Liver (tissue), 7 donors: ENCODE measurements at regions not wholly inside any gene's neighbourhood (a gene's known extent, or its start where the extent isn't known, plus 50 kb on each side); places are given as distances from the start of the nearest gene placed in this dataset.

ENCODE experiments used
- DNase-seq: peaks from one replicate; pipeline ENCODE4 v3.0.0-alpha.2; 2017; ENCODE audit warnings: low spot score
- H3K27ac ChIP-seq, 2 donors: one replicate each; pipeline ENCODE4 v1.7.0; 2013; ENCODE audit warnings: inconsistent platforms in 2 of 2, low read length in 2 of 2, control low read depth in 1 of 2, low read depth in 1 of 2, mild to moderate bottlenecking in 1 of 2
- H3K27me3 ChIP-seq, 4 donors: one replicate each; pipeline versions ENCODE4 v1.6.1 to v1.7.0; 2013; ENCODE audit warnings: low read length in 3 of 4, inconsistent platforms in 1 of 4, mild to moderate bottlenecking in 1 of 4, moderate library complexity in 1 of 4; ENCODE audit not compliant: control insufficient read depth in 4 of 4, insufficient read depth in 4 of 4
- H3K36me3 ChIP-seq, 4 donors: one replicate each; pipeline versions ENCODE4 v1.6.1 to v1.7.0; 2013; ENCODE audit warnings: low read length in 3 of 4, mild to moderate bottlenecking in 3 of 4, low read depth in 1 of 4, moderate library complexity in 1 of 4; ENCODE audit not compliant: control insufficient read depth in 4 of 4, insufficient read depth in 3 of 4
- H3K4me1 ChIP-seq, 4 donors: one replicate each; pipeline versions ENCODE4 v1.6.1 to v1.7.0; 2013; ENCODE audit warnings: low read length in 3 of 4, mild to moderate bottlenecking in 3 of 4, moderate library complexity in 1 of 4; ENCODE audit not compliant: control insufficient read depth in 4 of 4, insufficient read depth in 4 of 4
- H3K4me3 ChIP-seq, 3 donors: one replicate each; pipeline versions ENCODE4 v1.6.1 to v1.7.0; 2013; ENCODE audit warnings: low read length in 3 of 3, control low read depth in 1 of 3, low read depth in 1 of 3, mild to moderate bottlenecking in 1 of 3
- H3K9ac ChIP-seq, 2 donors: one replicate each; pipeline ENCODE4 v1.7.0; 2013; ENCODE audit warnings: low read length in 2 of 2, mild to moderate bottlenecking in 2 of 2, moderate library complexity in 2 of 2, control low read depth in 1 of 2, low read depth in 1 of 2
- H3K9me3 ChIP-seq, 4 donors: one replicate each; pipeline versions ENCODE4 v1.6.1 to v1.7.0; 2013; ENCODE audit warnings: low read length in 3 of 4; ENCODE audit not compliant: control insufficient read depth in 4 of 4
- EGR1 ChIP-seq, 2 donors: IDR thresholded peaks; 2 replicates each; pipeline ENCODE4 v1.6.1; 2016 to 2018; ENCODE audit warnings: antibody characterized with exemption in 2 of 2, low read depth in 2 of 2
- FOXA1 ChIP-seq: IDR thresholded peaks from 2 replicates; pipeline ENCODE4 v1.6.1; 2016; ENCODE audit warnings: antibody characterized with exemption
- FOXA2 ChIP-seq: IDR thresholded peaks from 2 replicates; pipeline ENCODE4 v1.6.1; 2016; ENCODE audit warnings: antibody characterized with exemption
- HNF4A ChIP-seq, 2 donors: conservative IDR thresholded peaks; 2 replicates each; pipeline ENCODE4 v1.6.1; 2016; ENCODE audit warnings: antibody characterized with exemption in 2 of 2, mild to moderate bottlenecking in 2 of 2
- HNF4G ChIP-seq: IDR thresholded peaks from 2 replicates; pipeline ENCODE4 v1.6.1; 2016; ENCODE audit warnings: antibody characterized with exemption
- JUND ChIP-seq, 2 donors: IDR thresholded peaks; 2 replicates each; pipeline ENCODE4 v1.6.1; 2016; ENCODE audit warnings: antibody characterized with exemption in 2 of 2
- NR2F2 ChIP-seq: IDR thresholded peaks from 2 replicates; pipeline ENCODE4 v1.6.1; 2016; ENCODE audit warnings: antibody characterized with exemption
- RAD21 ChIP-seq, 2 donors: IDR thresholded peaks; 2 replicates each; pipeline ENCODE4 v1.6.1; 2016; ENCODE audit warnings: antibody characterized with exemption in 2 of 2, mild to moderate bottlenecking in 2 of 2
- REST ChIP-seq: IDR thresholded peaks from 2 replicates; pipeline ENCODE4 v1.6.1; 2016; ENCODE audit warnings: antibody characterized with exemption, mild to moderate bottlenecking
- RXRA ChIP-seq, 2 donors: IDR thresholded peaks; 2 replicates each; pipeline ENCODE4 v1.6.1; 2017 to 2018; ENCODE audit warnings: antibody characterized with exemption in 2 of 2, mild to moderate bottlenecking in 1 of 2
- SP1 ChIP-seq: IDR thresholded peaks from 2 replicates; pipeline ENCODE4 v1.6.1; 2018; ENCODE audit warnings: antibody characterized with exemption, mild to moderate bottlenecking
- TAF1 ChIP-seq: conservative IDR thresholded peaks from 2 replicates; pipeline ENCODE4 v1.6.1; 2016; ENCODE audit warnings: antibody characterized with exemption, mild to moderate bottlenecking
- YY1 ChIP-seq: IDR thresholded peaks from 2 replicates; pipeline ENCODE4 v1.6.1; 2016; ENCODE audit warnings: antibody characterized with exemption, mild to moderate bottlenecking
- ZBTB33 ChIP-seq: IDR thresholded peaks from 2 replicates; pipeline ENCODE4 v1.6.1; 2016; ENCODE audit warnings: antibody characterized with exemption
- WGBS: extraction: QIAGEN DNeasy Blood & Tissue Kit; methylation state at CpG from one replicate; pipeline ENCODE4 v1.1.7; 2013; 5-methylcytosine and 5-hydroxymethylcytosine counted together
- TF ChIP-seq, protein P1 (sequence below): IDR thresholded peaks from 2 replicates; pipeline ENCODE4 v1.6.1; 2016; ENCODE audit warnings: antibody characterized with exemption
- TF ChIP-seq, protein P2 (sequence below): IDR thresholded peaks from 2 replicates; pipeline ENCODE4 v1.6.1; 2016; ENCODE audit warnings: antibody characterized with exemption
- donor health status: healthy.
- donor health status: healthy.
- donor health status: healthy.
- donor health status: healthy.

DNA sequence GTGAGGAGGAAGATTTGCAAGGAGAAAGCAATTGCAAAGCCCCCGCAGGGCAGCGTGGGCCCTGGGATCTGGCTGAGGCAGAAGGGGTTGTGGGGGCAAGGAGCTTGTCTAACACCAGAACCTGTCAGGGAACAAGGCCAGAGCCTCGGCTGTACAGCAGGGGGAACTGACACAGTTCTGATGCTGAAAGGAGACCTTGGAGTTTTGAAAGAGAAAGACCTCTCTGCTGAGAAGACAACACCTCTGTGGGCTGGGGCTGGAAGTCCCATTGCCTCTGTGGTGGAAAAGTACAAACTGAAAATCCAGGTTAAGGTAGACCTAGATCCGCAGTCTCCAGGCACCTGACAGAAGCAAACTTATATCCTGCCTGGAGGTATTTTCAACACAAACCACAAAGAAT is 86.9 kb upstream of the CST7 start:
- no peak for DNase-seq
- TF ChIP-seq RXRA (IDR thresholded peaks at IDR 0.05) (no peak), HNF4G (no peak)
- TF ChIP-seq, protein P1, sequence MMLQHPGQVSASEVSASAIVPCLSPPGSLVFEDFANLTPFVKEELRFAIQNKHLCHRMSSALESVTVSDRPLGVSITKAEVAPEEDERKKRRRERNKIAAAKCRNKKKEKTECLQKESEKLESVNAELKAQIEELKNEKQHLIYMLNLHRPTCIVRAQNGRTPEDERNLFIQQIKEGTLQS: no peak
- no peak overlapping the region for H3K27ac ChIP-seq
- WGBS: 82% methylated on average over 4 of the region's 4 CpGs
- H3K4me3 ChIP-seq: no peak overlapping the region
- H3K9me3 ChIP-seq: peaks cover 3 to 11% (median 5%) of the 10 kb centered on the region in 4 donors
- H3K9ac ChIP-seq: no peak overlapping the region
- H3K4me1 ChIP-seq: no peaks in the 10 kb centered on the region
- no peaks in the 10 kb centered on the region for H3K36me3 ChIP-seq
- H3K27me3 ChIP-seq: no peaks in the 10 kb centered on the region

- H3K27me3 ChIP-seq: no peaks in the 10 kb centered on the region
- no peak for DNase-seq
- H3K9me3 ChIP-seq: peaks cover 3 to 11% (median 5%) of the 10 kb centered on the region in 4 donors
- no peaks in the 10 kb centered on the region for H3K4me1 ChIP-seq
- no peak overlapping the region for H3K9ac ChIP-seq
- H3K36me3 ChIP-seq: no peaks in the 10 kb centered on the region
- 56% methylated on average over 6 of the region's 6 CpGs for WGBS
- H3K27ac ChIP-seq: no peak overlapping the region
- TF ChIP-seq TAF1: no peak
- TF ChIP-seq FOXA1: no peak
- TF ChIP-seq YY1: no peak
- TF ChIP-seq EGR1 (IDR thresholded peaks at IDR 0.05; ENCODE audit: low read depth in 2 of 2): no peak
- TF ChIP-seq HNF4A (conservative IDR thresholded peaks at IDR 0.05): no peak
- TF ChIP-seq REST: no peak
- no peak for TF ChIP-seq RAD21 (IDR thresholded peaks at IDR 0.05)
- no peak for TF ChIP-seq NR2F2
- TF ChIP-seq, protein P2, sequence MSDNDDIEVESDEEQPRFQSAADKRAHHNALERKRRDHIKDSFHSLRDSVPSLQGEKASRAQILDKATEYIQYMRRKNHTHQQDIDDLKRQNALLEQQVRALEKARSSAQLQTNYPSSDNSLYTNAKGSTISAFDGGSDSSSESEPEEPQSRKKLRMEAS: no peak
- TF ChIP-seq FOXA2: no peak
- no peak for TF ChIP-seq RXRA (IDR thresholded peaks at IDR 0.05)
- TF ChIP-seq, protein P1: no peak
- TF ChIP-seq SP1: no peak
- no peak for TF ChIP-seq JUND (IDR thresholded peaks at IDR 0.05)
- no peak for TF ChIP-seq HNF4G
- no peak for TF ChIP-seq ZBTB33
- H3K4me3 ChIP-seq: no peak overlapping the region
These were observed 86.5 kb upstream of the CST7 start for GRCh38 chr20:24862606-24863005.
